Prostate gland (tissue), 2 donors: ENCODE measurements at regions not wholly inside any gene's neighbourhood (a gene's known extent, or its start where the extent isn't known, plus 50 kb on each side); places are given as distances from the start of the nearest gene placed in this dataset.

Experiments used
- CTCF ChIP-seq, 4 experiments: fragments of 200-600 bp in 2 of 4; fragments of 450-650 bp in 2 of 4; sonication (generic) in 2 of 4; IDR thresholded peaks; 1 replicate in 3 of 4; 2 replicates in 1 of 4; pipeline ENCODE4 v1.5.1; 2016 to 2019; ENCODE audit warnings: antibody characterized with exemption in 4 of 4, mild to moderate bottlenecking in 2 of 4, moderate library complexity in 2 of 4
- POLR2AphosphoS5 ChIP-seq: sonication (generic); formaldehyde crosslinking; IDR thresholded peaks from one replicate; pipeline ENCODE4 v1.6.1; 2017; ENCODE audit warnings: antibody characterized with exemption

DNA sequence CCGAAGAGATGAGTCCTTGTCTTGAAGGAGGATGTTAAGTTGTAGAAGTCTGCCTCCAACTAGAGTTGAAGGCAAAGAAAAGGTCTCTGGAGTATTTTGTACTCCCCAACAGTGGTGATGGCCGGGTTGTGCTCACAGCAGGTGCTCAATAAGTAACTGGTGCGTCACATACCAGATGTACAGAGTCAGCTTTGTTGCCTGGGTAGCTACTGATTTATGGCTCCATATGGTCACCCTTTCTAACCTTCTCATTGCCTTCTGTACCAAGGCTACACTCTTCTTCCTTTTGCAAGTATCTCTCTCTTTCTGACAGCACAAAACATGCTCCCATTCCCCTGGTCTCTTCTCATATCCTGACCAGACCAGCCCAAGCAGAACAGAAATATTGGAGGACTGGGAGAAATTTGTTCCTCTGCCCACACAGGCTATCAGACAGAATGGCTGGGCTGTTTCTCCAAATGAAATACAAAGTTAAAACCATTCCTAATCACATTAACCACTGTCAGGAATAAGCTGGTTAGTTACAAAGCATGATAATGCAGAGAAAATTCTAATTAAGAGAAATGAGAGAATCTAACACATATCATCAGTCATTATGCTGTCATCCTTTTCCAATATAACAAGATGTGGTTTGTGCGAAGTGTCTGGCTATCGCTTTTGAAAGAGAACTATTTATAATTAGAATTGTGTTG, 150.1 kb upstream of the LRRN1 start:
- TF ChIP-seq POLR2AphosphoS5 (no peak), CTCF (IDR thresholded peaks at IDR 0.05) (no peak)
